ENCODE measurements at regions not wholly inside any gene's neighbourhood (a gene's known extent, or its start where the extent isn't known, plus 50 kb on each side); places are given as distances from the start of the nearest gene placed in this dataset.

DNA sequence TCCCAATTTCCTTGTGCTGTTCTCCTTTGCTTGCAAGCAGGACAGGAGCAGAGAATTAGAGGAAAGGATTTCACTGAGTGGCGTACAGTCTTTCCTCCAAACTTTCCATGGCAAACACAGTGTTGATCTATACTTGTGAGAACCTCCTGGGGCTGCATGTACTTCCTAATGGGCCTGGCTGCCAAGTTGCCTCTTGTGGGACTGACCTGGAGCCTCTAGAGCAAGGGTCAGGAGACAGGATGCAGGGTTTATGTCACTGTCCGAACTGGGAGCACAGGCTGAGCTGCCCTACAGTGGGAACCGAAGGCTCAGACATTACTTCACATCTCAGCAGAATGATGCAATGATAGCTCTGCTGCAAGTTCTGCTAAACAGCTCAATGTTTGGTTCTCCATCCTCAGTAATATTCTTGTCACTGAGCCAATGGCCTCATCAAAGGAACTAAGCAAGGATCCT, 102.3 kb downstream of the ENC1 start:
- no peak for TF ChIP-seq RAD21 (IDR thresholded peaks at IDR 0.05; ENCODE audit: low read depth)
- TF ChIP-seq, protein P1, sequence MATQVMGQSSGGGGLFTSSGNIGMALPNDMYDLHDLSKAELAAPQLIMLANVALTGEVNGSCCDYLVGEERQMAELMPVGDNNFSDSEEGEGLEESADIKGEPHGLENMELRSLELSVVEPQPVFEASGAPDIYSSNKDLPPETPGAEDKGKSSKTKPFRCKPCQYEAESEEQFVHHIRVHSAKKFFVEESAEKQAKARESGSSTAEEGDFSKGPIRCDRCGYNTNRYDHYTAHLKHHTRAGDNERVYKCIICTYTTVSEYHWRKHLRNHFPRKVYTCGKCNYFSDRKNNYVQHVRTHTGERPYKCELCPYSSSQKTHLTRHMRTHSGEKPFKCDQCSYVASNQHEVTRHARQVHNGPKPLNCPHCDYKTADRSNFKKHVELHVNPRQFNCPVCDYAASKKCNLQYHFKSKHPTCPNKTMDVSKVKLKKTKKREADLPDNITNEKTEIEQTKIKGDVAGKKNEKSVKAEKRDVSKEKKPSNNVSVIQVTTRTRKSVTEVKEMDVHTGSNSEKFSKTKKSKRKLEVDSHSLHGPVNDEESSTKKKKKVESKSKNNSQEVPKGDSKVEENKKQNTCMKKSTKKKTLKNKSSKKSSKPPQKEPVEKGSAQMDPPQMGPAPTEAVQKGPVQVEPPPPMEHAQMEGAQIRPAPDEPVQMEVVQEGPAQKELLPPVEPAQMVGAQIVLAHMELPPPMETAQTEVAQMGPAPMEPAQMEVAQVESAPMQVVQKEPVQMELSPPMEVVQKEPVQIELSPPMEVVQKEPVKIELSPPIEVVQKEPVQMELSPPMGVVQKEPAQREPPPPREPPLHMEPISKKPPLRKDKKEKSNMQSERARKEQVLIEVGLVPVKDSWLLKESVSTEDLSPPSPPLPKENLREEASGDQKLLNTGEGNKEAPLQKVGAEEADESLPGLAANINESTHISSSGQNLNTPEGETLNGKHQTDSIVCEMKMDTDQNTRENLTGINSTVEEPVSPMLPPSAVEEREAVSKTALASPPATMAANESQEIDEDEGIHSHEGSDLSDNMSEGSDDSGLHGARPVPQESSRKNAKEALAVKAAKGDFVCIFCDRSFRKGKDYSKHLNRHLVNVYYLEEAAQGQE (IDR thresholded peaks at IDR 0.05; ENCODE audit: low read depth), result no peak
- no peak for TF ChIP-seq TAF1 (IDR thresholded peaks at IDR 0.05; ENCODE audit: low read depth)
- TF ChIP-seq EP300 (IDR thresholded peaks at IDR 0.05; ENCODE audit: borderline replicate concordance), result no peak
- no peak for TF ChIP-seq YY1 (IDR thresholded peaks at IDR 0.05; ENCODE audit: low read depth)
- no peak for TF ChIP-seq CREB1 (IDR thresholded peaks at IDR 0.05; ENCODE audit: low read depth)
- TF ChIP-seq FOXM1 (IDR thresholded peaks at IDR 0.05; ENCODE audit: borderline replicate concordance, low read depth), result no peak
- no peak for TF ChIP-seq TEAD4 (IDR thresholded peaks at IDR 0.05)
- no peak for TF ChIP-seq NFIC (IDR thresholded peaks at IDR 0.05)
- no peak for TF ChIP-seq EGR1 (IDR thresholded peaks at IDR 0.05)
- TF ChIP-seq ZBTB7A (IDR thresholded peaks at IDR 0.05; ENCODE audit: low read depth), result no peak
